ENCODE measurements at regions not wholly inside any gene's neighbourhood (a gene's known extent, or its start where the extent isn't known, plus 50 kb on each side); places are given as distances from the start of the nearest gene placed in this dataset.

GRCh38 chr5:32501071-32502002 is 56.8 kb upstream of the ZFR start:
- DNase-seq = no peak

- DNase-seq = no peak
Measured at GRCh38 chr5:32500181-32500580, 55.6 kb upstream of the ZFR start.

- no peak for DNase-seq
Measured at GRCh38 chr5:32499261-32499660, 54.7 kb upstream of the ZFR start.

DNA sequence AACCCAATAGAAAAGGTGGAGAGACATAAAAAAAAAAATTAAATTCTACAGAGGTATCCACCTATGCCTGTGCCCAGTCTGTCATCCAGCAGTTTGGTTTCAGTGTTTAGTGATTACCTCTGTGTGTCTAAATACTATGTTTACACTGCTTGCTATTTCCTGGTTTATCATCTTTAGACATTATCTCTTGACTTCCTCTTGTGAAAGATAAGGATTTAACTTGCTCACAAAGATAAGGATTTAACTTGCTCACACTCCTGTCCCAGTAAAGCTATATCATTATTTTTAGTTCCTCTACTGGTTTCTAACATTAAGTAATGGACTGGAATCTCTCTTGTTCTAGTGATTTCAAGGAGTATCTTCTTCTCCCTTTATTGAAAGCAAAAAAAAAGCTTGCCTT is 53.9 kb upstream of the ZFR start:
- no peak for DNase-seq

- no peak for DNase-seq
Measured at GRCh38 chr5:32496104-32496503, 51.6 kb upstream of the ZFR start.

- no peak for DNase-seq
Measured at GRCh38 chr5:32494827-32495226, 50.3 kb upstream of the ZFR start.
